ENCODE measurements at regions not wholly inside any gene's neighbourhood (a gene's known extent, or its start where the extent isn't known, plus 50 kb on each side); places are given as distances from the start of the nearest gene placed in this dataset.

DNA sequence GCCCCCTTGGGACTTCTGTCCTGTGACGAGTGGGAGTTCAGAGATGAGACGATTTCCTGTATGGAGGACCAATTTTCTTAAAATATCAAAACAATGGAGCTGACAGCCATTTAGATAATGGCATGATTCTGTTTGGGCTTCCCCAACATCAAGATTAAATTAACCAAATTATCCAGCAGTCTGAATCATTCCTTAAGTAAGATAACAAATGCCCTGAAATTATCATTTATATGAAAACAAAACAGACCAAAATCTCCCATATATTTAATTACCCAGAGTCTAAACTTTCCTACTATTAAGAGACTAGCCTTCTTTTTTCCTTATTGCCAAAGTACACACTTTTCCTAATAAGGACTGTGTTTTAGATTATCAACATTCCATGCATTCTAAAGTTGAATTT, 550.1 kb upstream of the PSMD7 start:
- TF ChIP-seq, protein P1, sequence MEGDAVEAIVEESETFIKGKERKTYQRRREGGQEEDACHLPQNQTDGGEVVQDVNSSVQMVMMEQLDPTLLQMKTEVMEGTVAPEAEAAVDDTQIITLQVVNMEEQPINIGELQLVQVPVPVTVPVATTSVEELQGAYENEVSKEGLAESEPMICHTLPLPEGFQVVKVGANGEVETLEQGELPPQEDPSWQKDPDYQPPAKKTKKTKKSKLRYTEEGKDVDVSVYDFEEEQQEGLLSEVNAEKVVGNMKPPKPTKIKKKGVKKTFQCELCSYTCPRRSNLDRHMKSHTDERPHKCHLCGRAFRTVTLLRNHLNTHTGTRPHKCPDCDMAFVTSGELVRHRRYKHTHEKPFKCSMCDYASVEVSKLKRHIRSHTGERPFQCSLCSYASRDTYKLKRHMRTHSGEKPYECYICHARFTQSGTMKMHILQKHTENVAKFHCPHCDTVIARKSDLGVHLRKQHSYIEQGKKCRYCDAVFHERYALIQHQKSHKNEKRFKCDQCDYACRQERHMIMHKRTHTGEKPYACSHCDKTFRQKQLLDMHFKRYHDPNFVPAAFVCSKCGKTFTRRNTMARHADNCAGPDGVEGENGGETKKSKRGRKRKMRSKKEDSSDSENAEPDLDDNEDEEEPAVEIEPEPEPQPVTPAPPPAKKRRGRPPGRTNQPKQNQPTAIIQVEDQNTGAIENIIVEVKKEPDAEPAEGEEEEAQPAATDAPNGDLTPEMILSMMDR (CRISPR knock-in tag; IDR thresholded peaks at IDR 0.05) = no peak
- TF ChIP-seq ZBTB33 (CRISPR knock-in tag; IDR thresholded peaks at IDR 0.05) = no peak
- no peak for TF ChIP-seq PHF5A (CRISPR knock-in tag; IDR thresholded peaks at IDR 0.05; ENCODE audit: low read depth, unreplicated experiment)
- TF ChIP-seq ASH2L (IDR thresholded peaks at IDR 0.05; ENCODE audit: insufficient read length, low read depth, low read length) = no peak
- TF ChIP-seq ZSCAN20 (CRISPR knock-in tag; IDR thresholded peaks at IDR 0.05; ENCODE audit: borderline replicate concordance) = no peak
- TF ChIP-seq NFIC (IDR thresholded peaks at IDR 0.05; ENCODE audit: low read length) = no peak
- no peak for TF ChIP-seq ZNF775 (CRISPR knock-in tag; IDR thresholded peaks at IDR 0.05; ENCODE audit: borderline replicate concordance)

Data from HepG2 (cell line).